HEK293 (cell line): ENCODE measurements at regions not wholly inside any gene's neighbourhood (a gene's known extent, or its start where the extent isn't known, plus 50 kb on each side); places are given as distances from the start of the nearest gene placed in this dataset.
A peak's percentile ranks its signal among the peaks of the same experiment; 100 is the strongest.

Experiments
- CTCF ChIA-PET: fragments of 350-600 bp; formaldehyde crosslinking; extraction: SDS; loops from one replicate; lab custom pipeline; 2021; ENCODE audit warnings: antibody characterized with exemption; lab: Yijun Ruan, JAX
- POLR2A ChIA-PET: fragments of 300-600 bp; formaldehyde crosslinking; extraction: SDS; loops from one replicate; lab custom pipeline; 2020; ENCODE audit warnings: antibody characterized with exemption, inconsistent platforms; lab: Yijun Ruan, JAX
- H3K27ac ChIP-seq: fragments of 200-500 bp; sonication (Bioruptor generic); 2 replicates; pipeline ENCODE4 v1.5.1; 2014; ENCODE audit warnings: low read depth, low read length, control low read depth, inconsistent platforms; ENCODE audit errors: extremely low read depth
- H3K36me3 ChIP-seq, 2 experiments: fragments of 200-500 bp in 1 of 2; sonication (Bioruptor generic) in 1 of 2; 1 replicate in 1 of 2; 2 replicates in 1 of 2; pipeline ENCODE4 v1.5.1; 2014 to 2017; ENCODE audit warnings: inconsistent platforms in 2 of 2, low read length in 2 of 2; ENCODE audit not compliant: control insufficient read depth in 2 of 2, insufficient read depth in 1 of 2
- H3K4me1 ChIP-seq: fragments of 200-500 bp; sonication (Bioruptor generic); 2 replicates; pipeline ENCODE4 v1.5.1; 2014; ENCODE audit warnings: mild to moderate bottlenecking, low read length, inconsistent platforms; ENCODE audit not compliant: control insufficient read depth, insufficient read depth
- H3K4me3 ChIP-seq: 2 replicates; pipeline ENCODE4 v1.5.1; 2011; ENCODE audit warnings: low read depth, mild to moderate bottlenecking, control low read depth, low read length, moderate library complexity
- H3K9me3 ChIP-seq: fragments of 200-500 bp; sonication (Bioruptor generic); 2 replicates; pipeline ENCODE4 v1.5.1; 2014; ENCODE audit warnings: low read depth, low read length, inconsistent platforms; ENCODE audit not compliant: control insufficient read depth, insufficient read depth
- GLIS1 ChIP-seq: fragments of 450-650 bp; formaldehyde crosslinking; IDR thresholded peaks from 2 replicates; pipeline ENCODE4 v1.5.1; 2016; ENCODE audit warnings: missing biosample characterization, missing genetic modification characterization
- HOXD13 ChIP-seq: sonication (generic); formaldehyde crosslinking; IDR thresholded peaks from 2 replicates; pipeline ENCODE4 v1.8.0; 2022; ENCODE audit warnings: missing genetic modification reagents, borderline replicate concordance
- KLF10 ChIP-seq: fragments of 450-650 bp; IDR thresholded peaks from 2 replicates; pipeline ENCODE4 v1.5.1; 2018; ENCODE audit warnings: missing biosample characterization, mild to moderate bottlenecking, missing genetic modification characterization
- KLF16 ChIP-seq: fragments of 450-650 bp; formaldehyde crosslinking; IDR thresholded peaks from 2 replicates; pipeline ENCODE4 v1.5.1; 2017; ENCODE audit warnings: missing biosample characterization, missing genetic modification characterization
- KLF8 ChIP-seq: fragments of 450-650 bp; formaldehyde crosslinking; IDR thresholded peaks from 2 replicates; pipeline ENCODE4 v1.5.1; 2016; ENCODE audit warnings: missing biosample characterization, missing genetic modification characterization
- KLF9 ChIP-seq: fragments of 450-650 bp; formaldehyde crosslinking; IDR thresholded peaks from 2 replicates; pipeline ENCODE4 v1.5.1; 2016; ENCODE audit warnings: missing biosample characterization, missing genetic modification characterization, low read depth
- SP2 ChIP-seq: fragments of 450-650 bp; formaldehyde crosslinking; IDR thresholded peaks from 2 replicates; pipeline ENCODE4 v1.5.1; 2016; ENCODE audit warnings: missing biosample characterization, missing genetic modification characterization
- ZFHX2 ChIP-seq: fragments of 450-650 bp; formaldehyde crosslinking; conservative IDR thresholded peaks from 2 replicates; pipeline ENCODE4 v1.5.1; 2016; ENCODE audit warnings: missing biosample characterization, missing genetic modification characterization
- ZNF121 ChIP-seq: fragments of 450-650 bp; formaldehyde crosslinking; IDR thresholded peaks from 2 replicates; pipeline ENCODE4 v1.5.1; 2016; ENCODE audit warnings: missing biosample characterization, missing genetic modification characterization
- ZNF157 ChIP-seq: fragments of 450-650 bp; formaldehyde crosslinking; IDR thresholded peaks from 2 replicates; pipeline ENCODE4 v1.5.1; 2016; ENCODE audit warnings: missing biosample characterization, missing genetic modification characterization
- ZNF214 ChIP-seq: fragments of 450-650 bp; formaldehyde crosslinking; IDR thresholded peaks from 2 replicates; pipeline ENCODE4 v1.5.1; 2017; ENCODE audit warnings: missing biosample characterization, mild to moderate bottlenecking, missing genetic modification characterization, borderline replicate concordance
- ZNF274 ChIP-seq, 2 experiments: fragments of 200-500 bp in 1 of 2; fragments of 450-650 bp in 1 of 2; sonication (Bioruptor generic) in 1 of 2; formaldehyde crosslinking in 1 of 2; IDR thresholded peaks; 2 replicates each; pipeline versions ENCODE4 v1.5.1 to v1.6.1; 2014 to 2016; ENCODE audit warnings: borderline replicate concordance in 1 of 2, inconsistent platforms in 1 of 2, low read length in 1 of 2, missing biosample characterization in 1 of 2, missing genetic modification characterization in 1 of 2
- ZNF324 ChIP-seq: fragments of 450-650 bp; formaldehyde crosslinking; IDR thresholded peaks from 2 replicates; pipeline ENCODE4 v1.5.1; 2016; ENCODE audit warnings: missing biosample characterization, missing genetic modification characterization
- ZNF335 ChIP-seq: fragments of 450-650 bp; formaldehyde crosslinking; conservative IDR thresholded peaks from 2 replicates; pipeline ENCODE4 v1.5.1; 2016; ENCODE audit warnings: missing biosample characterization, missing genetic modification characterization
- ZNF366 ChIP-seq: fragments of 450-650 bp; formaldehyde crosslinking; conservative IDR thresholded peaks from 2 replicates; pipeline ENCODE4 v1.5.1; 2016; ENCODE audit warnings: missing biosample characterization, missing genetic modification characterization
- ZNF610 ChIP-seq: fragments of 450-650 bp; formaldehyde crosslinking; IDR thresholded peaks from 2 replicates; pipeline ENCODE4 v1.5.1; 2016; ENCODE audit warnings: missing biosample characterization, missing genetic modification characterization, borderline replicate concordance
- ZNF830 ChIP-seq: fragments of 450-650 bp; IDR thresholded peaks from 2 replicates; pipeline ENCODE4 v1.5.0; 2018; ENCODE audit warnings: missing biosample characterization, missing genetic modification characterization, low read depth, mild to moderate bottlenecking, moderate library complexity
- ZNF843 ChIP-seq: fragments of 450-650 bp; formaldehyde crosslinking; IDR thresholded peaks from 2 replicates; pipeline ENCODE4 v1.5.1; 2016; ENCODE audit warnings: missing biosample characterization, missing genetic modification characterization
- ZSCAN30 ChIP-seq: fragments of 450-650 bp; IDR thresholded peaks from 2 replicates; pipeline ENCODE4 v1.5.1; 2018; ENCODE audit warnings: missing biosample characterization, mild to moderate bottlenecking, missing genetic modification characterization, moderate library complexity
- TF ChIP-seq, protein P1 (sequence below): fragments of 450-650 bp; formaldehyde crosslinking; conservative IDR thresholded peaks from 2 replicates; pipeline ENCODE4 v1.5.1; 2016; ENCODE audit warnings: low read depth, missing biosample characterization, missing genetic modification characterization
- TF ChIP-seq, protein P2 (sequence below): fragments of 450-650 bp; formaldehyde crosslinking; IDR thresholded peaks from 2 replicates; pipeline ENCODE4 v1.5.1; 2016; ENCODE audit warnings: missing biosample characterization, missing genetic modification characterization
- TF ChIP-seq, protein P3 (sequence below): fragments of 450-650 bp; formaldehyde crosslinking; IDR thresholded peaks from 2 replicates; pipeline ENCODE4 v1.5.1; 2016; ENCODE audit warnings: missing biosample characterization, missing genetic modification characterization
- TF ChIP-seq, protein P4 (sequence below): fragments of 450-650 bp; formaldehyde crosslinking; IDR thresholded peaks from 2 replicates; pipeline ENCODE4 v1.5.1; 2016; ENCODE audit warnings: missing biosample characterization, missing genetic modification characterization
- TF ChIP-seq, protein P5 (sequence below): fragments of 450-650 bp; formaldehyde crosslinking; IDR thresholded peaks from 2 replicates; pipeline ENCODE4 v1.5.1; 2016; ENCODE audit warnings: missing biosample characterization, missing genetic modification characterization

DNA sequence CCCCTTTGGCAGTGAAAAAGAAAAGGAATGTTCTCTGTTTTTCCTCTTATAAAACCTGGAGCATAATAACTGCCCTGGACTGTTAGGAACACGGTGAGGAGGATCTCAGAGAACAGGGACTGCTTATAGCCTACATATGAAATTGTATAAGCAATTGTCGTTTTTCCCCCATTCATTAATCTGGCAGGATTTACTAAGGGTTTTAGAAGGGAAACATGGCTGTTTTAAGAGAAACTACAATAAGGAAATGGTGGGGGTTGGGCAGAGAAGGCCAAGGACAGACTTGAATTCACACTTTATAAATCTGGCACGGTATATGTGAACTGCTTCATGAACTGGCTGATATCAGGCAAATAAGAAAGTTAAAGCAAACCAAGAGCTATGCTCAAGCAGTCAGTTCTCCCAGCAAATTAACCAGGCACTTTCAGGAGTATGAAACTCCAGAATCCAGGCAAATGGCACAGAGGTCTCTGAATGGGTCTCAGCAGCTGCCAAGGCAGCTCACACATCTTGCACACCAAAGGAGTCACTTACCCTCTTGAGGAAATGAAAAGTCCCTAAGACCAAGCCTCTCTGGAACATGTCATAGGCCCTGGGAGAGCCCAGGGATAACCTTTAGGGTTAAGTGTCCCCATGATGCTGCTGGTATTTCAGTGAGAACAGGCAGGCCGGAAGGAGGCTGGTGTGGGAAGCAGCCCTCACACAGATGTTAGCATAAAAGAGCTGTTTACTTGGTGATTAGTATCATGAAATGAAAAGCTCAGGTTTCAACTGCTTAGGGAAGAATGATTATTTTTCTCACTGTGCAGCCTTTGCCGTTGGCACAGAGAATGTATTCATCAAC, 260.5 kb upstream of the MARCKS start:
- no peaks in the 10 kb centered on the region for H3K9me3 ChIP-seq
- H3K4me3 ChIP-seq, result no peak overlapping the region
- H3K4me1 ChIP-seq, result peaks cover 21% of the 10 kb centered on the region
- ChIA-PET CTCF (interaction anchor here (0.6 to 1.7 kb wide), 2 partner anchors 27 to 1573 kb away, joined by 3 to 4 read pairs; no protein-coding TSS in a partner anchor), POLR2A (no interaction called here)
- H3K27ac ChIP-seq, result peak overlapping the region; percentile 29; the same call in 1 of the 2 replicates
- no peaks in the 10 kb centered on the region for H3K36me3 ChIP-seq
- TF ChIP-seq KLF8 (tag by site-specific recombination) (no peak), ZNF274 (IDR thresholded peaks at IDR 0.05; ENCODE audit: low read length) (no peak), ZNF274 (tag by site-specific recombination; IDR thresholded peaks at IDR 0.05; ENCODE audit: borderline replicate concordance) (no peak), KLF10 (no peak), HOXD13 (CRISPR knock-in tag) (no peak), ZNF366 (tag by site-specific recombination) (no peak), ZNF214 (peak; percentile 55; the same call in 1 of the 2 replicates), ZSCAN30 (tag by site-specific recombination) (peak; percentile 71), ZFHX2 (tag by site-specific recombination) (0 out of 2 replicates have a peak, but pooled peaks have one; percentile 18), ZNF121 (tag by site-specific recombination) (no peak), SP2 (tag by site-specific recombination) (no peak), ZNF830 (tag by site-specific recombination) (no peak), ZNF157 (tag by site-specific recombination) (no peak), GLIS1 (peak; percentile 91), ZNF324 (tag by site-specific recombination) (no peak), ZNF610 (tag by site-specific recombination) (no peak), KLF16 (tag by site-specific recombination) (no peak), KLF9 (tag by site-specific recombination) (no peak), ZNF335 (tag by site-specific recombination) (peak; percentile 47; the same call in 1 of the 2 replicates), ZNF843 (tag by site-specific recombination) (0 out of 2 replicates have a peak, but pooled peaks have one; percentile 14)
- TF ChIP-seq, protein P1, sequence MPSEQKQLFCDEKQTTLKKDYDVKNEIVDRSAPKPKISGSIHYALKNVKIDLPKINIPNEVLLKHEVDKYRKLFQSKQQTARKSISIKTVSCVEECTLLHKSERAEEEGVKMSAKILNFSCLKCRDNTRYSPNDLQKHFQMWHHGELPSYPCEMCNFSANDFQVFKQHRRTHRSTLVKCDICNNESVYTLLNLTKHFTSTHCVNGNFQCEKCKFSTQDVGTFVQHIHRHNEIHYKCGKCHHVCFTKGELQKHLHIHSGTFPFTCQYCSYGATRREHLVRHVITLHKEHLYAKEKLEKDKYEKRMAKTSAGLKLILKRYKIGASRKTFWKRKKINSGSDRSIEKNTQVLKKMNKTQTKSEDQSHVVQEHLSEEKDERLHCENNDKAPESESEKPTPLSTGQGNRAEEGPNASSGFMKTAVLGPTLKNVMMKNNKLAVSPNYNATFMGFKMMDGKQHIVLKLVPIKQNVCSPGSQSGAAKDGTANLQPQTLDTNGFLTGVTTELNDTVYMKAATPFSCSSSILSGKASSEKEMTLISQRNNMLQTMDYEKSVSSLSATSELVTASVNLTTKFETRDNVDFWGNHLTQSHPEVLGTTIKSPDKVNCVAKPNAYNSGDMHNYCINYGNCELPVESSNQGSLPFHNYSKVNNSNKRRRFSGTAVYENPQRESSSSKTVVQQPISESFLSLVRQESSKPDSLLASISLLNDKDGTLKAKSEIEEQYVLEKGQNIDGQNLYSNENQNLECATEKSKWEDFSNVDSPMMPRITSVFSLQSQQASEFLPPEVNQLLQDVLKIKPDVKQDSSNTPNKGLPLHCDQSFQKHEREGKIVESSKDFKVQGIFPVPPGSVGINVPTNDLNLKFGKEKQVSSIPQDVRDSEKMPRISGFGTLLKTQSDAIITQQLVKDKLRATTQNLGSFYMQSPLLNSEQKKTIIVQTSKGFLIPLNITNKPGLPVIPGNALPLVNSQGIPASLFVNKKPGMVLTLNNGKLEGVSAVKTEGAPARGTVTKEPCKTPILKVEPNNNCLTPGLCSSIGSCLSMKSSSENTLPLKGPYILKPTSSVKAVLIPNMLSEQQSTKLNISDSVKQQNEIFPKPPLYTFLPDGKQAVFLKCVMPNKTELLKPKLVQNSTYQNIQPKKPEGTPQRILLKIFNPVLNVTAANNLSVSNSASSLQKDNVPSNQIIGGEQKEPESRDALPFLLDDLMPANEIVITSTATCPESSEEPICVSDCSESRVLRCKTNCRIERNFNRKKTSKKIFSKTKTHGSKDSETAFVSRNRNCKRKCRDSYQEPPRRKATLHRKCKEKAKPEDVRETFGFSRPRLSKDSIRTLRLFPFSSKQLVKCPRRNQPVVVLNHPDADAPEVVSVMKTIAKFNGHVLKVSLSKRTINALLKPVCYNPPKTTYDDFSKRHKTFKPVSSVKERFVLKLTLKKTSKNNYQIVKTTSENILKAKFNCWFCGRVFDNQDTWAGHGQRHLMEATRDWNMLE, result no peak
- TF ChIP-seq, protein P2, sequence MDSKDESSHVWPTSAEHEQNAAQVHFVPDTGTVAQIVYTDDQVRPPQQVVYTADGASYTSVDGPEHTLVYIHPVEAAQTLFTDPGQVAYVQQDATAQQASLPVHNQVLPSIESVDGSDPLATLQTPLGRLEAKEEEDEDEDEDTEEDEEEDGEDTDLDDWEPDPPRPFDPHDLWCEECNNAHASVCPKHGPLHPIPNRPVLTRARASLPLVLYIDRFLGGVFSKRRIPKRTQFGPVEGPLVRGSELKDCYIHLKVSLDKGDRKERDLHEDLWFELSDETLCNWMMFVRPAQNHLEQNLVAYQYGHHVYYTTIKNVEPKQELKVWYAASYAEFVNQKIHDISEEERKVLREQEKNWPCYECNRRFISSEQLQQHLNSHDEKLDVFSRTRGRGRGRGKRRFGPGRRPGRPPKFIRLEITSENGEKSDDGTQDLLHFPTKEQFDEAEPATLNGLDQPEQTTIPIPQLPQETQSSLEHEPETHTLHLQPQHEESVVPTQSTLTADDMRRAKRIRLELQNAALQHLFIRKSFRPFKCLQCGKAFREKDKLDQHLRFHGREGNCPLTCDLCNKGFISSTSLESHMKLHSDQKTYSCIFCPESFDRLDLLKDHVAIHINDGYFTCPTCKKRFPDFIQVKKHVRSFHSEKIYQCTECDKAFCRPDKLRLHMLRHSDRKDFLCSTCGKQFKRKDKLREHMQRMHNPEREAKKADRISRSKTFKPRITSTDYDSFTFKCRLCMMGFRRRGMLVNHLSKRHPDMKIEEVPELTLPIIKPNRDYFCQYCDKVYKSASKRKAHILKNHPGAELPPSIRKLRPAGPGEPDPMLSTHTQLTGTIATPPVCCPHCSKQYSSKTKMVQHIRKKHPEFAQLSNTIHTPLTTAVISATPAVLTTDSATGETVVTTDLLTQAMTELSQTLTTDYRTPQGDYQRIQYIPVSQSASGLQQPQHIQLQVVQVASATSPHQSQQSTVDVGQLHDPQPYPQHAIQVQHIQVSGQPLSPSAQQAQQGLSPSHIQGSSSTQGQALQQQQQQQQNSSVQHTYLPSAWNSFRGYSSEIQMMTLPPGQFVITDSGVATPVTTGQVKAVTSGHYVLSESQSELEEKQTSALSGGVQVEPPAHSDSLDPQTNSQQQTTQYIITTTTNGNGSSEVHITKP, result 0 out of 2 replicates have a peak, but pooled peaks have one; percentile 11
- TF ChIP-seq, protein P3, sequence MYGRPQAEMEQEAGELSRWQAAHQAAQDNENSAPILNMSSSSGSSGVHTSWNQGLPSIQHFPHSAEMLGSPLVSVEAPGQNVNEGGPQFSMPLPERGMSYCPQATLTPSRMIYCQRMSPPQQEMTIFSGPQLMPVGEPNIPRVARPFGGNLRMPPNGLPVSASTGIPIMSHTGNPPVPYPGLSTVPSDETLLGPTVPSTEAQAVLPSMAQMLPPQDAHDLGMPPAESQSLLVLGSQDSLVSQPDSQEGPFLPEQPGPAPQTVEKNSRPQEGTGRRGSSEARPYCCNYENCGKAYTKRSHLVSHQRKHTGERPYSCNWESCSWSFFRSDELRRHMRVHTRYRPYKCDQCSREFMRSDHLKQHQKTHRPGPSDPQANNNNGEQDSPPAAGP (tag by site-specific recombination), result no peak
- TF ChIP-seq, protein P4, sequence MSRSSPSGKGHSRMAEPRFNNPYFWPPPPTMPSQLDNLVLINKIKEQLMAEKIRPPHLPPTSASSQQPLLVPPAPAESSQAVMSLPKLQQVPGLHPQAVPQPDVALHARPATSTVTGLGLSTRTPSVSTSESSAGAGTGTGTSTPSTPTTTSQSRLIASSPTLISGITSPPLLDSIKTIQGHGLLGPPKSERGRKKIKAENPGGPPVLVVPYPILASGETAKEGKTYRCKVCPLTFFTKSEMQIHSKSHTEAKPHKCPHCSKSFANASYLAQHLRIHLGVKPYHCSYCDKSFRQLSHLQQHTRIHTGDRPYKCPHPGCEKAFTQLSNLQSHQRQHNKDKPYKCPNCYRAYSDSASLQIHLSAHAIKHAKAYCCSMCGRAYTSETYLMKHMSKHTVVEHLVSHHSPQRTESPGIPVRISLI (tag by site-specific recombination), result no peak
- TF ChIP-seq, protein P5, sequence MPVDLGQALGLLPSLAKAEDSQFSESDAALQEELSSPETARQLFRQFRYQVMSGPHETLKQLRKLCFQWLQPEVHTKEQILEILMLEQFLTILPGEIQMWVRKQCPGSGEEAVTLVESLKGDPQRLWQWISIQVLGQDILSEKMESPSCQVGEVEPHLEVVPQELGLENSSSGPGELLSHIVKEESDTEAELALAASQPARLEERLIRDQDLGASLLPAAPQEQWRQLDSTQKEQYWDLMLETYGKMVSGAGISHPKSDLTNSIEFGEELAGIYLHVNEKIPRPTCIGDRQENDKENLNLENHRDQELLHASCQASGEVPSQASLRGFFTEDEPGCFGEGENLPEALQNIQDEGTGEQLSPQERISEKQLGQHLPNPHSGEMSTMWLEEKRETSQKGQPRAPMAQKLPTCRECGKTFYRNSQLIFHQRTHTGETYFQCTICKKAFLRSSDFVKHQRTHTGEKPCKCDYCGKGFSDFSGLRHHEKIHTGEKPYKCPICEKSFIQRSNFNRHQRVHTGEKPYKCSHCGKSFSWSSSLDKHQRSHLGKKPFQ (tag by site-specific recombination), result peak; percentile 54; the same call in 1 of the 2 replicates
